Thoracic aorta (tissue), 2 donors: ENCODE measurements at regions not wholly inside any gene's neighbourhood (a gene's known extent, or its start where the extent isn't known, plus 50 kb on each side); places are given as distances from the start of the nearest gene placed in this dataset.
"Not testable (repeated sequence)": the region's sequence is repeated elsewhere in the genome, so short reads cannot be mapped to it uniquely, and the experiment has no call there.

Experiments used
- ATAC-seq: fragments of 150-250 bp; one replicate; pipeline ENCODE4 v1.8.0; 2017; ENCODE audit warnings: low read depth; ENCODE audit not compliant: insufficient number of reproducible peaks, low FRiP score
- DNase-seq: peaks from one replicate; pipeline ENCODE4 v3.0.0-alpha.2; 2020; ENCODE audit warnings: low spot score
- H3K27ac ChIP-seq, 2 donors: fragments of 200-600 bp; sonication (generic); 1 replicate in 1 of 2; 2 replicates in 1 of 2; pipeline ENCODE4 v1.5.1; 2016; ENCODE audit warnings: mild to moderate bottlenecking in 2 of 2, moderate library complexity in 2 of 2
- H3K27me3 ChIP-seq: fragments of 200-600 bp; sonication (generic); replicated peaks from 2 replicates; pipeline ENCODE4 v1.6.0; 2016; ENCODE audit warnings: mild to moderate bottlenecking; ENCODE audit not compliant: insufficient read depth
- H3K36me3 ChIP-seq: fragments of 200-600 bp; sonication (generic); one replicate; pipeline ENCODE4 v1.5.1; 2016
- H3K4me1 ChIP-seq, 2 donors: fragments of 200-600 bp; sonication (generic); 1 replicate in 1 of 2; 2 replicates in 1 of 2; pipeline versions ENCODE4 v1.5.1 to v1.6.0; 2016; ENCODE audit warnings: low read depth in 2 of 2, mild to moderate bottlenecking in 1 of 2; ENCODE audit not compliant: control insufficient read depth in 1 of 2
- H3K4me3 ChIP-seq: fragments of 200-600 bp; sonication (generic); 2 replicates; pipeline ENCODE4 v1.5.1; 2016; ENCODE audit warnings: mild to moderate bottlenecking
- H3K9me3 ChIP-seq: fragments of 200-600 bp; sonication (generic); 2 replicates; pipeline ENCODE4 v1.5.1; 2016
- TF ChIP-seq, protein P1 (sequence below): fragments of 200-600 bp; sonication (generic); IDR thresholded peaks from one replicate; pipeline ENCODE4 v1.5.1; 2019; ENCODE audit warnings: antibody characterized with exemption

GRCh38 chrX:13955975-13956374 lies 73.7 kb downstream of the GEMIN8 start:
- DNase-seq (no peak), ATAC-seq (no peak)
- Histone ChIP-seq H3K9me3 (no peaks in the 10 kb centered on the region), H3K36me3 (no peaks in the 10 kb centered on the region), H3K27me3 (no peaks in the 10 kb centered on the region), H3K27ac (no peak overlapping the region), H3K4me3 (no peak overlapping the region), H3K4me1 (no peaks in the 10 kb centered on the region)
- TF ChIP-seq, protein P1, sequence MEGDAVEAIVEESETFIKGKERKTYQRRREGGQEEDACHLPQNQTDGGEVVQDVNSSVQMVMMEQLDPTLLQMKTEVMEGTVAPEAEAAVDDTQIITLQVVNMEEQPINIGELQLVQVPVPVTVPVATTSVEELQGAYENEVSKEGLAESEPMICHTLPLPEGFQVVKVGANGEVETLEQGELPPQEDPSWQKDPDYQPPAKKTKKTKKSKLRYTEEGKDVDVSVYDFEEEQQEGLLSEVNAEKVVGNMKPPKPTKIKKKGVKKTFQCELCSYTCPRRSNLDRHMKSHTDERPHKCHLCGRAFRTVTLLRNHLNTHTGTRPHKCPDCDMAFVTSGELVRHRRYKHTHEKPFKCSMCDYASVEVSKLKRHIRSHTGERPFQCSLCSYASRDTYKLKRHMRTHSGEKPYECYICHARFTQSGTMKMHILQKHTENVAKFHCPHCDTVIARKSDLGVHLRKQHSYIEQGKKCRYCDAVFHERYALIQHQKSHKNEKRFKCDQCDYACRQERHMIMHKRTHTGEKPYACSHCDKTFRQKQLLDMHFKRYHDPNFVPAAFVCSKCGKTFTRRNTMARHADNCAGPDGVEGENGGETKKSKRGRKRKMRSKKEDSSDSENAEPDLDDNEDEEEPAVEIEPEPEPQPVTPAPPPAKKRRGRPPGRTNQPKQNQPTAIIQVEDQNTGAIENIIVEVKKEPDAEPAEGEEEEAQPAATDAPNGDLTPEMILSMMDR, result no peak

DNA sequence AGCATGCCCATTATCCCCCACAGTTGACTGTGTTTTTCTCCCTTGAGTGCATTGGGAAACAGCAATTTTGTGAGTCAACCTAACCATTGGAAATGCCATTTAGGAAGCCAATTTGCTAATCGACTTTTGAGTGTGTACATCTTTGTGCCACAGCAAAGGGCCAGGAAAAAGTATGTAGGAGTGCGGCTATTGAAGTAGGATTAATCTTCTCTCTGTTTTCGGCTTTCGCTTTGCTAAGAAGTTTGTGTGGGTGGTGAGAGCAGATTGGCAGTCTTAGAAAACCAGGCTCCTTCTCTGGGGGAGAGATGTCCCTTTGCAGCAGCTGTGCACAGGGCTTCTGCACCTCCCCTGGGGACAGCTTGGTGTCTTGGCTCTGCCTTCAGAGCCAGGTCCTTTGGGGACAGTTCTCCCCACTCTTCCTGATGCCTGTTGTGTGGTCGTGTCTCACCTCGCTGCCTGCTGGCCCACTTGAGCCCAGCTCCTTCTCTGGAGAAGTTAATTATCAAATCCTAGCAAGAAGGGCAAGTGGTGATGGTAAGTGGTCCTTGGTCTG lies 74.5 kb downstream of the GEMIN8 start:
- H3K9me3 ChIP-seq, result no peaks in the 10 kb centered on the region
- TF ChIP-seq, protein P1, result no peak
- H3K4me1 ChIP-seq, result no peaks in the 10 kb centered on the region
- DNase-seq (no peak), ATAC-seq (no peak)
- H3K36me3 ChIP-seq, result no peaks in the 10 kb centered on the region
- no peak overlapping the region for H3K4me3 ChIP-seq
- H3K27ac ChIP-seq, result no peak overlapping the region
- H3K27me3 ChIP-seq, result no peaks in the 10 kb centered on the region

GRCh38 chrX:13952581-13952980 lies 77.1 kb downstream of the GEMIN8 start:
- Histone ChIP-seq H3K9me3 (no peaks in the 10 kb centered on the region), H3K27ac (no peak overlapping the region), H3K36me3 (no peaks in the 10 kb centered on the region), H3K4me3 (no peak overlapping the region), H3K27me3 (no peaks in the 10 kb centered on the region), H3K4me1 (no peaks in the 10 kb centered on the region)
- no peak for ATAC-seq
- TF ChIP-seq, protein P1, result no peak
- DNase-seq, result no peak

GRCh38 chrX:13946223-13946622 lies 83.5 kb downstream of the GEMIN8 start:
- not testable (repeated sequence) for H3K4me3 ChIP-seq, H3K9me3 ChIP-seq, H3K27ac ChIP-seq, H3K4me1 ChIP-seq, DNase-seq, H3K36me3 ChIP-seq, ATAC-seq, H3K27me3 ChIP-seq

GRCh38 chrX:13945787-13946186 lies 83.9 kb downstream of the GEMIN8 start:
- not testable (repeated sequence) for H3K9me3 ChIP-seq, H3K27me3 ChIP-seq, H3K36me3 ChIP-seq, DNase-seq, H3K4me3 ChIP-seq, H3K27ac ChIP-seq, ATAC-seq, H3K4me1 ChIP-seq

DNA sequence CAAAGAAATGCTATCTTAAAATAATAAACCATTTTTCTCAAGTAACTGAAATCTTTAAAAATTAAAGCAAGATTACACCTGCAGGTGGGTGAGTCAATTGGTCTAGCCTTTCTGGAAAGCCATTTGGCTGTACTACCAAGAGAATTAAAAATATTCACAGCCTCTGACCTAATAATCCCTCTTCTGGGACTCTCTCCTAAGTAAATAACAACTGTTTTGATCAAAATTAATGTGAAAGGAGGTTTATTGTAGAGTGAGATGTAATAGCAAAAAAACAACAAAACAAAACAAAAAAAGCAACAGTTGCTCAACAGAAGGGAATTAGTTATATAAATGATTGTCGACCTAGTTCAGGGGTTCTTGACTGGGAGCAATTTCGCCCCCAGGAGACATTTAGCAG lies 89.0 kb downstream of the GEMIN8 start:
- no peaks in the 10 kb centered on the region for H3K9me3 ChIP-seq
- no peaks in the 10 kb centered on the region for H3K36me3 ChIP-seq
- TF ChIP-seq, protein P1, result no peak
- ATAC-seq, result no peak
- DNase-seq, result no peak
- no peaks in the 10 kb centered on the region for H3K27me3 ChIP-seq
- H3K27ac ChIP-seq, result no peak overlapping the region
- H3K4me1 ChIP-seq, result no peaks in the 10 kb centered on the region
- no peak overlapping the region for H3K4me3 ChIP-seq
